WTC11 (cell line): ENCODE measurements at regions not wholly inside any gene's neighbourhood (a gene's known extent, or its start where the extent isn't known, plus 50 kb on each side); places are given as distances from the start of the nearest gene placed in this dataset.

Source experiments
- OVOL2 ChIP-seq: fragments of 250-450 bp; sonication (Bioruptor Pico); IDR thresholded peaks from 2 replicates; pipeline ENCODE4 v1.9.0; 2021; ENCODE audit warnings: mild to moderate bottlenecking, borderline replicate concordance
- TP53 ChIP-seq: sonication (generic); formaldehyde crosslinking; IDR thresholded peaks from 2 replicates; pipeline ENCODE4 v1.8.1; 2023; ENCODE audit warnings: mild to moderate bottlenecking, missing genetic modification reagents
- ZNF121 ChIP-seq: sonication (generic); formaldehyde crosslinking; IDR thresholded peaks from 2 replicates; pipeline ENCODE4 v1.8.0; 2023; ENCODE audit warnings: missing genetic modification reagents

GRCh38 chr5:133686566-133686965 is 74.2 kb upstream of the FSTL4 start:
- TF ChIP-seq ZNF121 (CRISPR knock-in tag), result no peak
- no peak for TF ChIP-seq OVOL2 (CRISPR knock-in tag)
- no peak for TF ChIP-seq TP53 (CRISPR knock-in tag)
